Adrenal gland (tissue), 9 donors: ENCODE measurements at regions not wholly inside any gene's neighbourhood (a gene's known extent, or its start where the extent isn't known, plus 50 kb on each side); places are given as distances from the start of the nearest gene placed in this dataset.

Source experiments
- DNase-seq, 7 donors: peaks; one replicate each; pipeline ENCODE4 v3.0.0-alpha.2; 2019 to 2020
- H3K27ac ChIP-seq, 5 donors: fragments of 200-600 bp; sonication (generic) in 4 of 5; 1 replicate in 3 of 5; 2 replicates in 2 of 5; pipeline versions ENCODE4 v1.5.1 to v1.8.0; 2016 to 2020; ENCODE audit warnings: mild to moderate bottlenecking in 1 of 5
- H3K27me3 ChIP-seq: fragments of 200-600 bp; 2 replicates; pipeline ENCODE4 v1.8.0; 2021
- H3K36me3 ChIP-seq, 2 donors: fragments of 200-600 bp; replicated peaks in 1 of 2; 1 replicate in 1 of 2; 2 replicates in 1 of 2; pipeline versions ENCODE4 v1.5.1 to v1.8.0; 2018 to 2022
- H3K4me1 ChIP-seq, 2 donors: fragments of 200-600 bp; replicated peaks in 1 of 2; 1 replicate in 1 of 2; 2 replicates in 1 of 2; pipeline versions ENCODE4 v1.5.1 to v1.8.0; 2018 to 2021
- H3K4me3 ChIP-seq, 4 donors: fragments of 200-600 bp; sonication (generic) in 3 of 4; one replicate each; pipeline ENCODE4 v1.5.1; 2016 to 2018
- H3K9me3 ChIP-seq, 3 donors: fragments of 200-600 bp; sonication (generic) in 1 of 3; replicated peaks in 1 of 3; 1 replicate in 2 of 3; 2 replicates in 1 of 3; pipeline versions ENCODE4 v1.5.1 to v1.8.0; 2016 to 2021
- CTCF ChIP-seq, 6 experiments: fragments of 450-650 bp in 4 of 6; fragments of 200-600 bp in 2 of 6; sonication (generic) in 1 of 6; IDR thresholded peaks; 1 replicate in 5 of 6; 2 replicates in 1 of 6; pipeline versions ENCODE4 v1.5.1 to v1.8.0; 2016 to 2021; ENCODE audit warnings: antibody characterized with exemption in 6 of 6, mild to moderate bottlenecking in 2 of 6, moderate library complexity in 1 of 6
- POLR2A ChIP-seq, 2 donors: fragments of 450-650 bp; IDR thresholded peaks; one replicate each; pipeline ENCODE4 v1.6.1; 2017; ENCODE audit warnings: antibody characterized with exemption in 2 of 2, mild to moderate bottlenecking in 2 of 2, moderate library complexity in 1 of 2
- WGBS, 4 donors: extraction: QIAGEN DNeasy Blood & Tissue Kit in 2 of 4; methylation state at CpG; one replicate each; pipeline versions ENCODE4 v1.1.5 to v1.1.7; 2013 to 2017; 5-methylcytosine and 5-hydroxymethylcytosine counted together
- intact Hi-C, 2 donors: fragments of 100-400 bp; cut with DNase I; formaldehyde crosslinking; loops; one replicate each; pipeline versions ENCODE4 v1.14.1 to v1.15.0; 2022 to 2023
- donor health status: healthy with polysubstance abuse.
- donor health status: Bipolar disorder and iron deficiency.
- donor health status: DM: yes; HTN: yes; CAD: no.
- donor health status: DM: no; HTN: no; CAD: no.
- donor health status: DM: no; HTN: no; CAD: no.

- intact Hi-C loops = no loop called here
- H3K27ac ChIP-seq = no peak overlapping the region
- H3K36me3 ChIP-seq = no peaks in the 10 kb centered on the region
- H3K4me1 ChIP-seq = no peaks in the 10 kb centered on the region
- no peak overlapping the region for H3K4me3 ChIP-seq
- H3K27me3 ChIP-seq = no peaks in the 10 kb centered on the region
- no peak for TF ChIP-seq CTCF (IDR thresholded peaks at IDR 0.05)
- TF ChIP-seq POLR2A (IDR thresholded peaks at IDR 0.05) = no peak
- no peaks in the 10 kb centered on the region for H3K9me3 ChIP-seq
- DNase-seq = peak in 3 of 7 donors; percentile 7 to 53 (median 16)
- 41 to 58% (median 56%) methylated on average over 20 to 29 of the region's 29 CpGs for WGBS, 4 donors
These were observed 363.7 kb downstream of the IRX2 start for GRCh38 chr5:2387634-2388325.

GRCh38 chr5:2387250-2387633, 364.2 kb downstream of the IRX2 start:
- Histone ChIP-seq H3K9me3 (no peaks in the 10 kb centered on the region), H3K27me3 (no peaks in the 10 kb centered on the region), H3K27ac (no peak overlapping the region), H3K4me3 (no peak overlapping the region), H3K4me1 (no peaks in the 10 kb centered on the region), H3K36me3 (no peaks in the 10 kb centered on the region)
- TF ChIP-seq POLR2A (IDR thresholded peaks at IDR 0.05) (no peak), CTCF (IDR thresholded peaks at IDR 0.05) (no peak)
- intact Hi-C loops = no loop called here
- 51 to 73% (median 65%) methylated on average over 4 to 11 of the region's 11 CpGs for WGBS, 4 donors
- no peak for DNase-seq

- 62 to 86% (median 73%) methylated on average over 3 of the region's 3 CpGs for WGBS, 4 donors
- Histone ChIP-seq H3K4me1 (no peaks in the 10 kb centered on the region), H3K4me3 (no peak overlapping the region), H3K27me3 (no peaks in the 10 kb centered on the region), H3K27ac (no peak overlapping the region), H3K36me3 (no peaks in the 10 kb centered on the region), H3K9me3 (no peaks in the 10 kb centered on the region)
- no peak for DNase-seq
- intact Hi-C loops = no loop called here
- TF ChIP-seq CTCF (IDR thresholded peaks at IDR 0.05) (no peak), POLR2A (IDR thresholded peaks at IDR 0.05) (no peak)
These were observed 365.7 kb downstream of the IRX2 start for GRCh38 chr5:2385818-2386217.

- H3K36me3 ChIP-seq = no peaks in the 10 kb centered on the region
- H3K4me3 ChIP-seq = no peak overlapping the region
- H3K27ac ChIP-seq = no peak overlapping the region
- DNase-seq = no peak
- TF ChIP-seq CTCF (IDR thresholded peaks at IDR 0.05) (no peak), POLR2A (IDR thresholded peaks at IDR 0.05) (no peak)
- intact Hi-C loops = no loop called here
- no peaks in the 10 kb centered on the region for H3K9me3 ChIP-seq
- 67 to 72% (median 71%) methylated on average over 10 of the region's 10 CpGs for WGBS, 4 donors
- no peaks in the 10 kb centered on the region for H3K4me1 ChIP-seq
- H3K27me3 ChIP-seq = no peaks in the 10 kb centered on the region
These were observed 367.8 kb downstream of the IRX2 start for GRCh38 chr5:2383698-2384065.
